Stimulated activated CD4-positive, alpha-beta T cell treated with anti-CD3 and anti-CD28 coated beads, TNF-alpha, amount 100 ng/mL, for 1 hour (primary cell): ENCODE measurements at regions not wholly inside any gene's neighbourhood (a gene's known extent, or its start where the extent isn't known, plus 50 kb on each side); places are given as distances from the start of the nearest gene placed in this dataset.
"Not testable (repeated sequence)": the region's sequence is repeated elsewhere in the genome, so short reads cannot be mapped to it uniquely, and the experiment has no call there.

Experiments
- DNase-seq, 3 donors: peaks; one replicate each; pipeline ENCODE4 v3.0.0-alpha.2; 2020; ENCODE audit warnings: low read depth in 3 of 3, low spot score in 1 of 3

GRCh38 chr2:58720033-58720769 is 479.1 kb upstream of the FANCL start:
- no peak for DNase-seq

GRCh38 chr2:58715344-58715743 is 474.2 kb upstream of the FANCL start:
- no peak for DNase-seq

- no peak for DNase-seq
These were observed 473.1 kb upstream of the FANCL start for GRCh38 chr2:58714238-58714637.

GRCh38 chr2:58710795-58711279 is 469.7 kb upstream of the FANCL start:
- DNase-seq, result no peak

GRCh38 chr2:58709687-58710354 is 468.7 kb upstream of the FANCL start:
- no peak for DNase-seq

GRCh38 chr2:58709274-58709673 is 468.1 kb upstream of the FANCL start:
- no peak for DNase-seq

- no peak for DNase-seq
These were observed 467.4 kb upstream of the FANCL start for GRCh38 chr2:58708565-58708964.

- DNase-seq, result no peak
These were observed 461.3 kb upstream of the FANCL start for GRCh38 chr2:58702302-58702885.

- no peak for DNase-seq
These were observed 460.7 kb upstream of the FANCL start for GRCh38 chr2:58701688-58702301.

- DNase-seq, result no peak
These were observed 459.5 kb upstream of the FANCL start for GRCh38 chr2:58700591-58700990.

- no peak for DNase-seq
These were observed 458.3 kb upstream of the FANCL start for GRCh38 chr2:58699411-58699810.

- DNase-seq, result no peak
These were observed 457.5 kb upstream of the FANCL start for GRCh38 chr2:58698620-58699019.

- not testable (repeated sequence) for DNase-seq
These were observed 453.0 kb upstream of the FANCL start for GRCh38 chr2:58694114-58694513.

- not testable (repeated sequence) for DNase-seq
These were observed 449.9 kb upstream of the FANCL start for GRCh38 chr2:58691041-58691440.

- no peak for DNase-seq
These were observed 447.7 kb upstream of the FANCL start for GRCh38 chr2:58688813-58689212.

- DNase-seq, result no peak
These were observed 445.7 kb upstream of the FANCL start for GRCh38 chr2:58686776-58687175.

- no peak for DNase-seq
These were observed 439.7 kb upstream of the FANCL start for GRCh38 chr2:58680755-58681310.

- no peak for DNase-seq
These were observed 436.6 kb upstream of the FANCL start for GRCh38 chr2:58677748-58678147.

GRCh38 chr2:58671675-58672074 is 430.6 kb upstream of the FANCL start:
- DNase-seq, result no peak

- no peak for DNase-seq
These were observed 428.9 kb upstream of the FANCL start for GRCh38 chr2:58669998-58670397.

- DNase-seq, result no peak
These were observed 426.1 kb upstream of the FANCL start for GRCh38 chr2:58667137-58667774.
